ENCODE measurements at regions not wholly inside any gene's neighbourhood (a gene's known extent, or its start where the extent isn't known, plus 50 kb on each side); places are given as distances from the start of the nearest gene placed in this dataset.

DNA sequence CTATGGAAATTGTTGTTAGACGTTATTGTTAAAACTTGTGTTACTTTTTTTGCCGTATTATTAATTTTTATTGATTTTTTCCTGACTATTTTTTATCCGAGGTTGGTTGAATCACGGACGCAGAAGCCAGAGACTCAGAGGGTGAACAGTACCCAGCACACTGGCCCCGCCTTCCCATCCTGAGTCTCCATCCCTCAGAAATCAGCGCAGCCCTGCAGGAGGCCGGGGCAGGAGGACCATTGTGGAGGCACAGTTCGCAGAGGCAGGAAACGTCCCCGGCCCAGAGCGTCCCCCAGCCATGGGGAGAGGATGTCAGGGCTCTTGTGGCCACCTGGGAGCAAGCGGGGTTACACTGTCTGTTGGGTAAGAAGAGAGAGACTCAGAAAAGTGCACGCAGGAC, 843.0 kb downstream of the BRD1 start:
- TF ChIP-seq, protein P1, sequence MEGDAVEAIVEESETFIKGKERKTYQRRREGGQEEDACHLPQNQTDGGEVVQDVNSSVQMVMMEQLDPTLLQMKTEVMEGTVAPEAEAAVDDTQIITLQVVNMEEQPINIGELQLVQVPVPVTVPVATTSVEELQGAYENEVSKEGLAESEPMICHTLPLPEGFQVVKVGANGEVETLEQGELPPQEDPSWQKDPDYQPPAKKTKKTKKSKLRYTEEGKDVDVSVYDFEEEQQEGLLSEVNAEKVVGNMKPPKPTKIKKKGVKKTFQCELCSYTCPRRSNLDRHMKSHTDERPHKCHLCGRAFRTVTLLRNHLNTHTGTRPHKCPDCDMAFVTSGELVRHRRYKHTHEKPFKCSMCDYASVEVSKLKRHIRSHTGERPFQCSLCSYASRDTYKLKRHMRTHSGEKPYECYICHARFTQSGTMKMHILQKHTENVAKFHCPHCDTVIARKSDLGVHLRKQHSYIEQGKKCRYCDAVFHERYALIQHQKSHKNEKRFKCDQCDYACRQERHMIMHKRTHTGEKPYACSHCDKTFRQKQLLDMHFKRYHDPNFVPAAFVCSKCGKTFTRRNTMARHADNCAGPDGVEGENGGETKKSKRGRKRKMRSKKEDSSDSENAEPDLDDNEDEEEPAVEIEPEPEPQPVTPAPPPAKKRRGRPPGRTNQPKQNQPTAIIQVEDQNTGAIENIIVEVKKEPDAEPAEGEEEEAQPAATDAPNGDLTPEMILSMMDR (conservative IDR thresholded peaks at IDR 0.05; ENCODE audit: low read depth, low read length): no peak
- TF ChIP-seq CHD1 (IDR thresholded peaks at IDR 0.05; ENCODE audit: low read depth, low read length) (no peak), POLR2A (IDR thresholded peaks at IDR 0.05; ENCODE audit: low read depth, low read length) (no peak), RAD21 (IDR thresholded peaks at IDR 0.05; ENCODE audit: low read length) (no peak), SMC3 (IDR thresholded peaks at IDR 0.05; ENCODE audit: low read depth, low read length) (no peak)
- TF ChIP-seq, protein P2, sequence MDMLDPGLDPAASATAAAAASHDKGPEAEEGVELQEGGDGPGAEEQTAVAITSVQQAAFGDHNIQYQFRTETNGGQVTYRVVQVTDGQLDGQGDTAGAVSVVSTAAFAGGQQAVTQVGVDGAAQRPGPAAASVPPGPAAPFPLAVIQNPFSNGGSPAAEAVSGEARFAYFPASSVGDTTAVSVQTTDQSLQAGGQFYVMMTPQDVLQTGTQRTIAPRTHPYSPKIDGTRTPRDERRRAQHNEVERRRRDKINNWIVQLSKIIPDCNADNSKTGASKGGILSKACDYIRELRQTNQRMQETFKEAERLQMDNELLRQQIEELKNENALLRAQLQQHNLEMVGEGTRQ (IDR thresholded peaks at IDR 0.05; ENCODE audit: low read depth, low read length): no peak

Measured in IMR-90 (cell line).